Esophagus mucosa (tissue), 1 donor: ENCODE measurements at regions not wholly inside any gene's neighbourhood (a gene's known extent, or its start where the extent isn't known, plus 50 kb on each side); places are given as distances from the start of the nearest gene placed in this dataset.

Experiments used
- ATAC-seq: fragments of 200-7000 bp; cut with Tn5 transposase; one replicate; pipeline ENCODE4 v1.9.1; 2020
- donor health status: DM: yes; HTN: yes; CAD: no.

GRCh38 chr3:30122359-30122758 lies 484.0 kb upstream of the TGFBR2 start:
- ATAC-seq: no peak

GRCh38 chr3:30123224-30123623 lies 483.2 kb upstream of the TGFBR2 start:
- no peak for ATAC-seq

- ATAC-seq: no peak
Measured at GRCh38 chr3:30123755-30124154, 482.6 kb upstream of the TGFBR2 start.

GRCh38 chr3:30124435-30125370 lies 481.7 kb upstream of the TGFBR2 start:
- no peak for ATAC-seq

GRCh38 chr3:30129765-30130164 lies 476.6 kb upstream of the TGFBR2 start:
- ATAC-seq: no peak

GRCh38 chr3:30130391-30130790 lies 476.0 kb upstream of the TGFBR2 start:
- ATAC-seq: no peak

- no peak for ATAC-seq
Measured at GRCh38 chr3:30131191-30131590, 475.2 kb upstream of the TGFBR2 start.

GRCh38 chr3:30135190-30135589 lies 471.2 kb upstream of the TGFBR2 start:
- ATAC-seq: no peak

GRCh38 chr3:30139283-30139682 lies 467.1 kb upstream of the TGFBR2 start:
- ATAC-seq: no peak

GRCh38 chr3:30140356-30141075 lies 465.9 kb upstream of the TGFBR2 start:
- no peak for ATAC-seq

- ATAC-seq: no peak
Measured at GRCh38 chr3:30141178-30141581, 465.2 kb upstream of the TGFBR2 start.

GRCh38 chr3:30141927-30142326 lies 464.5 kb upstream of the TGFBR2 start:
- ATAC-seq: no peak

- no peak for ATAC-seq
Measured at GRCh38 chr3:30142946-30143345, 463.5 kb upstream of the TGFBR2 start.

- no peak for ATAC-seq
Measured at GRCh38 chr3:30145281-30145680, 461.1 kb upstream of the TGFBR2 start.

- no peak for ATAC-seq
Measured at GRCh38 chr3:30146978-30147377, 459.4 kb upstream of the TGFBR2 start.

GRCh38 chr3:30154853-30155252 lies 451.5 kb upstream of the TGFBR2 start:
- ATAC-seq: no peak

GRCh38 chr3:30155755-30156154 lies 450.6 kb upstream of the TGFBR2 start:
- no peak for ATAC-seq

GRCh38 chr3:30156586-30157498 lies 449.6 kb upstream of the TGFBR2 start:
- no peak for ATAC-seq

- ATAC-seq: no peak
Measured at GRCh38 chr3:30161375-30161774, 445.0 kb upstream of the TGFBR2 start.

GRCh38 chr3:30162579-30162978 lies 443.8 kb upstream of the TGFBR2 start:
- ATAC-seq: no peak

- ATAC-seq: no peak
Measured at GRCh38 chr3:30166535-30166934, 439.9 kb upstream of the TGFBR2 start.

- ATAC-seq: no peak
Measured at GRCh38 chr3:30167541-30168011, 438.8 kb upstream of the TGFBR2 start.

GRCh38 chr3:30169487-30169886 lies 436.9 kb upstream of the TGFBR2 start:
- no peak for ATAC-seq
